Activated CD4-positive, alpha-beta T cell treated with anti-CD3 and anti-CD28 coated beads, Interleukin-2, amount 50 U/mL, for 4 hours (primary cell): ENCODE measurements at regions not wholly inside any gene's neighbourhood (a gene's known extent, or its start where the extent isn't known, plus 50 kb on each side); places are given as distances from the start of the nearest gene placed in this dataset.

Experiments
- DNase-seq, 2 experiments: peaks; one replicate each; pipeline ENCODE4 v3.0.0-alpha.2; 2020

DNA sequence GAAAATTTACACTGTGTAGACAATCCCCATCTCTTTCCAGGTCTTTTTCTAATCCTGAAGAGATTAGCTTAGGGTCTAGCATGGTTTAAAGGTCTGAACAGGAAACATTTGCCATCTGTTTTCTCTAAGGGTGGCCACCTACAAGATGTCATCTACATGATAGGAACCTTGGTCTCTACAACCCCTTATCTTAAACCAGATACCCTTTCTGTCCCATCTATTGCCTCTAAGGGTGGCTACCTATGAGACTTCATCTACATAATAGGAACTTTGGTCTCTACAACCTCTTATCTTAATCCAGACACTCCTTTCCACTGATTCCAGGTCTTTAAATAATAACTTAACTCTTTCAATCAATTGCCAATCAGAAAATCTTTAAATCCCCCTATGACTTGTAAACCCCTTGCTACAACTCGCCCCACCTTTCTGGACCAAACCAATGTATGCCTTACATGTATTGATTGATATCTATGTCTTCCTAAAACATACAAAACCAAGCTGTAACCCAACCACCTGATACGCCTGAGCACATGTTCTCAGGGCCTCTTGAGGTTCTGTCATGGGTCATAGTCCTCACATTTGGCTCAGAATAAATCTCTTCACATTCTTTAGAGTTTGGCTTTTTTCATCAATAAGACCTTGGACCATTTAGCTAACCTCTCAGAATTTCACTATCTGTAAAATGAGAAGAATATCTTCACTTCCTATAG is 605.0 kb downstream of the TUSC7 start:
- no peak for DNase-seq

DNA sequence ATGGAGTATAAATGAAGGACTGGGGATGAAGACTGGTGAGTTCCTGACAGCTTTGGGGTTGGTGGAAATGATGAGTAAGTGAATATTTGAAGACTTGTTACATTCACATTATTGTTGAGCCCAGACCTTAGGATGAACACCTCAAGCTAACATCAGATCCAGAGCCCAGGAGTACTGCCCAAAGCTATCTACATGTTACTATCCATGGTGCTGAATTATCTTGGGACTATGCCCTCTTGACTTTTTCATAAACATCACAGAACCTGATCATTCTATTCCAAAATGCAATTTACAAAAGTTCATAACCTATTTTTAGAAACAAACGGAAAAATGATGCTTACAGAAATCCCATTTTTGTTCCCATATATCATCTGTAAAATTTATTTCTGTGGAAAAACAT is 613.3 kb downstream of the TUSC7 start:
- no peak for DNase-seq

- no peak for DNase-seq
These were observed 637.3 kb downstream of the TUSC7 start for GRCh38 chr3:117346901-117347300.

DNA sequence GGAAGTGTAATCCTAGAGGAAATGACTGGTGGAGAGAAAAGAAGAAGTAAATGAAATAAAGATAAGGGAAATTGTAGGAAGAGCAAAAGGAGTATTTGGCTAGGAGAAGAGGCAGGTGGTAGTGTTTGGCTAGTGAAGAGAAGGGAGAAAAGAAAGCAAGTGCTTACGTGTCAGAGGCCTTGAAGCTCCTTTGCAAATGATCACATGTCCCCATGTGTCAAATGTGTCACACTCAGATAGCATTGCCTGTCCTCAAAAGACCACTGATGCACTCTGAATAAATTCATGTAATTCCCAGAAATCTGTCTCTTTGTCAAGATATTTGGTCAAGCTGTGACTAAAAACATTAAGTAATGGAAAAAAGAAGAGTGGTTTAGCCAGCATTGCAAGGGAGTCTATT is 639.3 kb downstream of the TUSC7 start:
- DNase-seq: no peak

GRCh38 chr3:117349566-117349965 is 640.0 kb downstream of the TUSC7 start:
- no peak for DNase-seq

DNA sequence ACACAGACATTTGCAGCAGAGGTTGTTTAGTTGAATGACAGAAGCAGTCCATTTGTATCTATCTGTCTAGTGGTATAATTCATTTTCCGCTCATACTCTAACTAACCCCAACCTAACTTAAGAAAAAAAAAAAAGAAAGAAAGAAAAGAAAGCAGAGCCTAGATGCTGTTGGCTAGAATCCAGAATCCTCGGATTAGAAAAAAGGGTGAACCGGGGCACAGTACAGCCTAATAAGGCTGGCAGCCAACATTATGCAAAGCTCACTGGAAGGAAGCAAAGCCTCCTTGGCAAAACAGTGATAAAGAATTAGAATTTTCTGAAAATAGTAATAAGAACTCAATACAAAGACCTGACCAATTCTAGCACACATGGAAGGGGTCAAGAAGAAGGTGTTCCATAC is 640.8 kb downstream of the TUSC7 start:
- no peak for DNase-seq

- DNase-seq: no peak
These were observed 646.0 kb downstream of the TUSC7 start for GRCh38 chr3:117355566-117355965.

- no peak for DNase-seq
These were observed 646.6 kb downstream of the TUSC7 start for GRCh38 chr3:117356091-117356705.

- no peak for DNase-seq
These were observed 649.2 kb downstream of the TUSC7 start for GRCh38 chr3:117358717-117359314.

DNA sequence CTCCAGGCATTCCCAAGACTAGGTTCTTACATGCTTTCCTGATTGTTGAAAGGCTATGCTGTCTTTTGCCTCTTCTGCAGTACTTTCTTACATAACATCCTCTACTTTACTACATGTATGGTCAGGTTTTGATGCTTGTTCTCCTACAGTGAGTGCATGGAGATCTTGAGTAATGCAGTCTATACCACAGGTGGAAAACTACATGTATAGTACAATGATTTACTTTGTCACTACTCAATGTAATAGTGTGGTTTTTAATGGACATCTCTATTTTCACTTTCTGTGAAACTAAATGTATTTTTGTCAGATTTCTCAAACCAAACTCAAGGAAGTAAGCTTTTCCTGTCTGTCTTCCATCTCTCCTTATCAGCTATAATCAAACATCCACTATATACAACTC is 657.0 kb downstream of the TUSC7 start:
- no peak for DNase-seq

GRCh38 chr3:117367861-117368260 is 658.3 kb downstream of the TUSC7 start:
- DNase-seq: no peak

GRCh38 chr3:117380631-117381030 is 671.1 kb downstream of the TUSC7 start:
- no peak for DNase-seq

DNA sequence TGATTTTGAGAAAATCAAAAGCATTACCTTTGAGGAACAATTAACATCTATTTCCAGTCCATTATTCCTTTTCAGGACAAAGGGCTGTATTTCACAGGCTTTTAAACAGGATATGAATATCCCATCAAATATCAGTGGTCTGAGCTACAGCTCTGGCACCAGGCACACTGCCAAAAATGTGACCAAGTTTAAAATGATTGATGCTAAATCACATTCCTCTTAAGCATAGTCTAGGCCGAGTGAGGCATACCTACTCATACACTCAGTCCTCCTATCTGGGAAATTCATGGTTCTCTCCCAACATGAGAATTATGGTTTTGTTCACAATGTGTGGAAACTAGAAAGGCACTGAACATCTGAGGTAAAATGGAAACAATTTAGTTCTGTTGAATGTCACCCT is 683.5 kb downstream of the TUSC7 start:
- no peak for DNase-seq

DNA sequence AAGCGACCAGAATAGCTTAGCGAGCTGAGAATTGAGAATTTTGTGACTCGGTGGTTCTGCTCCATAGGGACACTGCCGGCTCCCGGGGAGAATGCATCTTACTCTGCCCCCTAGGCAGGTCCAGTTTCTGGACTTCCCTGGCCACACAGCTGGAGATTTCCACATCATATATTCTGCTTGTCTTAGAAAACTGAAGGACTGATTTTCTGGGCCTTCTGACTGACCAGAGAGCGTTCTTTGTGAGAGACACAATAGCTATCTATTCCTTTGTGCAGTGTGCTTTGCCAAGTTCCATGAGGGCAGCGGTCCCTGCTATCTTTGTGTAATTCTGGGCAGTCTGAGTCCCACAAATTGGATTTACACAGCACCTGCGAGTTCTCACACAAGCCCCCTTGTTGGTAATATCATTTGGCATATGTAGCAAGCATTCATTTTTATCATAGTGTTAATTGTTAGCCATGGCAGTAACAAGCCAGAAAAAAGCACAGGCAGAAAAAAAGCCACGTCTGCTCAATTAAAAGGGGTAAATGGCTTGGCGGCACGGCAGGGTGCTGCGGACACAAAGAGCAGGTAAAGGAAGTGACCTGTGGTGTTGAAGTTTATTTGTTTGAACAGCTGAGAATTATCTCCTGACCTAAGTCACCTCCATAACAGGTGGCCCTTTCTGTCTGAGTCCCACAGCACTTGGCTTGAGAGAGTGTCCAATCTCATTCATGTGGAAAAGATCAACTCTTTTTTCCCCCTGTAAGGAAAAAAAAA is 688.7 kb downstream of the TUSC7 start:
- DNase-seq: no peak

DNA sequence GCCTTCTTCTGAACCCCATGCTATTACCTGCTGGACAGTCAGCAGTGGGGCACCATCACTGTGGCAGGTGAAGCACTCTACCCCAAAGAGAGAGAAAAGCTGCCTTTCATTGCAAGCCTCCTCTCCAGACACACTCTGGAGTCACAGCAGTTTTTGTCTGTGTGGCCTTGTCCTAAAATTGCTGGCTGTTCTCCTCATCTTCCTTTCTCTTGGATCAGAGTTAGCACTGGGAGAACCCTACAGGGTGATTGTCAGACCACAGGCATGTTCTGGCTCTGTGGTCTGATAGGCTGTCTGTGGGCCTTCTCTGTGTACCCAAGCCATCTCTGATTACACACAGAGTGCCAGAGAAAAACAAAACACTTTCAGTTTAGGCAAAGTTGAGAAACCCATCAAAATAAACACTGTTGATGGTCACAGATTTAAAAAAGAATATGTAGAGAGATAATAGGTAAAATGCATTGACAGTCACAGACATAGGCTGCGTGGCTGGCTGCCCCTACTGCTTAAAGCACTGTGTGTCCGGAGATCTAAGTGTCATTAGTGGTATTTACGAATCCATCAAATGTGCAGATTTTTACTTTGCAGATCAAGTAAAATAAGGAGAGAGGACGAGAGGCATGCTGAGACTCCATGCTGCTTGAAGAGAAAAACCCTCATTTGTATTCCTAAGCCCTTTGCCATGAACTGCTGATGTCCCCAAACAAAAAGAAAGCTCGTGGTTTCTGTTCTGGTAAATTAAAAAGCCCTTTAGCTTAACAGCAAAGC is 689.9 kb downstream of the TUSC7 start:
- DNase-seq: no peak

DNA sequence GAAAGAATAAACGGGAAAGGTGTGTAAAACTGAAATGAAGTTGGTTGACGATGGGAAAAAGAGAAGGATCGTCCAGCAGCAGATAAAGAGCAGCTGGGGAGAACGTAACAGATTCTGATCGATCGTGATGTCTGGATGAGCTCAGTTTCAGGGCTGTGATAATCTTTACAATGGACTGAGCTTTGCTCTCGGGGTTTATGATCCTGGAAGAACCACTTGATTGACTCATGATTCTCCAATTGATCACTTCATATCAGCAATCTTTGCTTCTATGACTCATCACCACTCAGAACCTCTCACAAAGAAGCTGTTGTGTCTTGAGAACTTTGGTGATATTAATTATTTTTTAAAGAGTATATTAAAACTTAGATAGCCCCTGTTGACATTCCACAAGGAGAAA is 690.7 kb downstream of the TUSC7 start:
- DNase-seq: no peak

DNA sequence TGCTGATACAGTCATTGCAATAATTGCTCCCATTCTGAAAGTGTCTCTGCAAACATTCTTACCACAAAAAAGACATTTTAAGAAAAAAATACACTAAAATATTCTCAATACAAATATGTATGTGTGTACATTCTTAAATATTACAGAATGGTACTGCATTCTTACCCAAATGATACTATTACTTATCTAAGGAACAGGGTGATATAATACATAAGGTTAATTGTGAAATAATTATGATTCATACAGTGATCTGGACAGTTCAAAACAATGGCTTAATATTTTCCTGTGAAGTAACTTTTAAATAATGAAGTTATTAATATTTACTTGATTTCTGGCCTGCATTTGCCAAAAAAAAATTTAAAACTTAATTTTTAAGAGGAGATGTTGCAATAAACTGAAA is 694.6 kb downstream of the TUSC7 start:
- no peak for DNase-seq

- DNase-seq: no peak
These were observed 695.2 kb downstream of the TUSC7 start for GRCh38 chr3:117404730-117405129.

DNA sequence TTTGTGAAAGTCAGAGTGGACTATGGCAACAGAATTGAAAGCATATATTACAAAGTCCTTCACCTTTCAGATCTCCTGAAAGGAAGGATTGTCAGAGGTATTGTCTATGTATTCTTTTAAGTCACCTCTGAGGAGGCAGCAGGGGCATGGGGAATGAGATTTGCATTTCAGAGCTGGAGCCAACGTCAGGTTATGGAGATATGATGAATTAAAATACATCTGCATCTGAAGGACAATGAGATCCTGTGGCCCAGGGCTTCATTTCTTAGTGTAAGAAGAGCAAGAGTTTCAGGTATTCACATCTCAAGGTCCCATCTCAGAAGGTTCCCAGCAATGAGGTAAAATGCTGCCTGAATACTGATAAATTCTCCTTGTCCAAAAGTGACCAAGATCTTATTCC is 695.8 kb downstream of the TUSC7 start:
- no peak for DNase-seq

- DNase-seq: no peak
These were observed 697.7 kb downstream of the TUSC7 start for GRCh38 chr3:117407317-117407716.

DNA sequence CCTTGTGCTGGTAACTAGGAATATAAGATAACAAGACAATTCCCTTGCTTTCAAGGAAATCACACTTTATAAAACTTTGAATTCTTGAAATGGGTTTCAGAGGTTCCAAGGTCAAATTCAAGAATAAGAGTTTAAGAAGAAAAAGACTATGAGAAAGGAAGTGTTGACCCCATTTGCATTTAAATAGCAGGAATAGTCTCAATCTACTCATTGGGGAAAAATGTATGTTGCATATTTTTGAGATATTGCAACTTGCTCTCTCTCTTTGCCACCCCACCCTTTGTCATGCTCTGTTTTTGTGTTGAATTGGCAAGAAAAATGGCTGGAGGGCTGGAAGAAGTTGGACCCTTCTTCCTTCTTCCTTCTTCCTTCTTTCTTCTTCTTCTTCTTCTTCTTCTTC is 699.2 kb downstream of the TUSC7 start:
- DNase-seq: no peak

DNA sequence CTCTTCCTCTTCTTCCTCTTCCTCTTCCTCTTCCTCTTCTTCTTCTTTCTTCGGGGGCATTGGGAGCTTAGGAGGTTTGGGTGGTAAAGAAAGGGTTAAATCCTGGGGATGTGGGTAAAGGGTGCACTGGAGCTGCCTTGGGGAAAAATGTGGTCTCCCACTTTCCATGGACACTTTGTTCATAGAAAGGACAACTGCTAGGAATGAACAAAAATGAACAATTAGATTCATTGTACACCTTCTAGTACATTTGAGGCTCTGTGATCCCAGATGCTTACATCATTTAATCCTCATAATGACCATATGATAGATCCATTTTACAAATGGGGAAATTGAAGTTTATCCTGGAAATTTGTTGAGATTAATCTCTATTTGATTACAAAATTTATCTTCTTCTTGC is 699.7 kb downstream of the TUSC7 start:
- DNase-seq: no peak
